HepG2 (cell line): ENCODE measurements at regions not wholly inside any gene's neighbourhood (a gene's known extent, or its start where the extent isn't known, plus 50 kb on each side); places are given as distances from the start of the nearest gene placed in this dataset.
A peak's percentile ranks its signal among the peaks of the same experiment; 100 is the strongest.

Experiments used
- ADNP ChIP-seq: sonication (generic); formaldehyde crosslinking; IDR thresholded peaks from 2 replicates; pipeline ENCODE4 v1.4.0; 2020; ENCODE audit warnings: missing genetic modification reagents
- AKNA ChIP-seq: sonication (generic); formaldehyde crosslinking; IDR thresholded peaks from 2 replicates; pipeline ENCODE4 v1.4.0; 2020; ENCODE audit warnings: missing genetic modification reagents, borderline replicate concordance
- ATM ChIP-seq: fragments of 450-650 bp; IDR thresholded peaks from 2 replicates; pipeline ENCODE4 v1.7.1; 2017; ENCODE audit warnings: mild to moderate bottlenecking, borderline replicate concordance
- DRAP1 ChIP-seq: IDR thresholded peaks from 2 replicates; pipeline ENCODE4 v1.6.1; 2016; ENCODE audit warnings: missing genetic modification reagents, missing compliant biosample characterization
- HMG20A ChIP-seq: IDR thresholded peaks from 2 replicates; pipeline ENCODE4 v1.6.1; 2016; ENCODE audit warnings: borderline replicate concordance
- HNRNPLL ChIP-seq: fragments of 200-400 bp; formaldehyde crosslinking; IDR thresholded peaks from 2 replicates; pipeline ENCODE4 v1.6.1; 2017; ENCODE audit warnings: mild to moderate bottlenecking, low read depth, low read length; ENCODE audit not compliant: poor library complexity, severe bottlenecking
- KLF16 ChIP-seq, 2 experiments: sonication (generic) in 1 of 2; formaldehyde crosslinking in 1 of 2; IDR thresholded peaks; 2 replicates each; pipeline versions ENCODE4 v1.6.1 to v1.8.0; 2016 to 2023; ENCODE audit warnings: missing genetic modification reagents in 2 of 2, missing compliant biosample characterization in 1 of 2
- MAFF ChIP-seq: IDR thresholded peaks from 2 replicates; pipeline ENCODE4 v1.6.1; 2011; ENCODE audit warnings: low read depth, low read length, improper control_type of control experiment
- NCOA2 ChIP-seq: sonication (generic); formaldehyde crosslinking; IDR thresholded peaks from 2 replicates; pipeline ENCODE4 v1.8.0; 2022; ENCODE audit warnings: inconsistent platforms
- PLRG1 ChIP-seq: fragments of 450-650 bp; conservative IDR thresholded peaks from 2 replicates; pipeline ENCODE4 v1.6.1; 2016
- PLSCR1 ChIP-seq: sonication (generic); formaldehyde crosslinking; IDR thresholded peaks from 2 replicates; pipeline ENCODE4 v1.5.0; 2020; ENCODE audit warnings: missing genetic modification reagents, mild to moderate bottlenecking, borderline replicate concordance
- POLR2AphosphoS5 ChIP-seq: IDR thresholded peaks from 2 replicates; pipeline ENCODE4 v1.6.1; 2012; ENCODE audit warnings: low read depth, low read length
- SOX5 ChIP-seq: IDR thresholded peaks from 2 replicates; pipeline ENCODE4 v1.6.1; 2016; ENCODE audit warnings: borderline replicate concordance
- STAT5B ChIP-seq: sonication (generic); formaldehyde crosslinking; IDR thresholded peaks from 2 replicates; pipeline ENCODE4 v1.4.0; 2020; ENCODE audit warnings: missing genetic modification reagents
- TEAD3 ChIP-seq: optimal IDR thresholded peaks from 2 replicates; pipeline ENCODE3; 2016; ENCODE audit warnings: borderline replicate concordance
- ZBTB20 ChIP-seq: sonication (generic); formaldehyde crosslinking; IDR thresholded peaks from 2 replicates; pipeline ENCODE4 v1.8.1; 2023; ENCODE audit warnings: missing genetic modification reagents, low read depth, mild to moderate bottlenecking, borderline replicate concordance
- ZKSCAN8 ChIP-seq: IDR thresholded peaks from 2 replicates; pipeline ENCODE4 v1.6.1; 2016; ENCODE audit warnings: borderline replicate concordance, missing genetic modification reagents, missing compliant biosample characterization
- ZNF276 ChIP-seq: sonication (generic); formaldehyde crosslinking; IDR thresholded peaks from 2 replicates; pipeline ENCODE4 v1.4.0; 2020; ENCODE audit warnings: mild to moderate bottlenecking, low read depth, missing genetic modification reagents
- ZNF574 ChIP-seq: sonication (generic); formaldehyde crosslinking; IDR thresholded peaks from 2 replicates; pipeline ENCODE4 v1.4.0; 2020; ENCODE audit warnings: missing genetic modification reagents

GRCh38 chrX:39043838-39044550, 242.7 kb downstream of the MID1IP1 start (continued):
- TF ChIP-seq PLSCR1 (CRISPR knock-in tag) (no peak), TEAD3 (CRISPR knock-in tag) (peak; percentile 82), AKNA (CRISPR knock-in tag) (no peak), DRAP1 (CRISPR knock-in tag) (no peak), ZKSCAN8 (CRISPR knock-in tag) (no peak), NCOA2 (CRISPR knock-in tag) (peak; percentile 73), POLR2AphosphoS5 (0 out of 2 replicates have a peak, but pooled peaks have one; percentile 24), ZNF276 (no peak), ADNP (CRISPR knock-in tag) (no peak), KLF16 (CRISPR knock-in tag; IDR thresholded peaks at IDR 0.05) (no peak), PLRG1 (no peak), SOX5 (CRISPR knock-in tag) (peak; percentile 40; the same call in 1 of the 2 replicates), STAT5B (CRISPR knock-in tag) (no peak), HMG20A (CRISPR knock-in tag) (peak; percentile 69; the same call in 1 of the 2 replicates), HNRNPLL (no peak), ZNF574 (CRISPR knock-in tag) (no peak), ATM (no peak), ZBTB20 (CRISPR knock-in tag) (no peak), MAFF (no peak)
